GM12878 (cell line): ENCODE measurements at regions not wholly inside any gene's neighbourhood (a gene's known extent, or its start where the extent isn't known, plus 50 kb on each side); places are given as distances from the start of the nearest gene placed in this dataset.
"Not testable (repeated sequence)": the region's sequence is repeated elsewhere in the genome, so short reads cannot be mapped to it uniquely, and the experiment has no call there.

Experiments
- ATF2 ChIP-seq: IDR thresholded peaks from 2 replicates; pipeline ENCODE4 v1.6.1; 2012; ENCODE audit warnings: low read length, inconsistent platforms
- BRCA1 ChIP-seq: IDR thresholded peaks from 2 replicates; pipeline ENCODE4 v1.6.1; 2011; ENCODE audit warnings: low read depth, low read length, improper control_type of control experiment
- CHD1 ChIP-seq: IDR thresholded peaks from 2 replicates; pipeline ENCODE4 v1.6.1; 2012; ENCODE audit warnings: low read depth, low read length, improper control_type of control experiment
- CREB1 ChIP-seq: IDR thresholded peaks from 2 replicates; pipeline ENCODE4 v1.6.1; 2012; ENCODE audit warnings: low read depth, mild to moderate bottlenecking, inconsistent platforms
- CTCF ChIP-seq, 3 experiments: IDR thresholded peaks in 2 of 3; conservative IDR thresholded peaks in 1 of 3; 2 replicates each; pipeline ENCODE4 v1.5.1; 2011; ENCODE audit warnings: low read depth in 3 of 3, low read length in 3 of 3, mild to moderate bottlenecking in 3 of 3, control low read depth in 2 of 3, moderate library complexity in 2 of 3, inconsistent platforms in 1 of 3, mixed read lengths in 1 of 3; ENCODE audit not compliant: control insufficient read depth in 2 of 3, insufficient read depth in 1 of 3; ENCODE audit errors: extremely low read depth in 1 of 3
- ELK1 ChIP-seq: IDR thresholded peaks from 2 replicates; pipeline ENCODE4 v1.6.1; 2012; ENCODE audit warnings: low read depth, low read length, improper control_type of control experiment
- EZH2 ChIP-seq: IDR thresholded peaks from 2 replicates; pipeline ENCODE4 v1.6.1; 2012; ENCODE audit warnings: low read depth, mild to moderate bottlenecking, control low read depth, inconsistent platforms, low read length, borderline replicate concordance; ENCODE audit not compliant: control insufficient read depth
- JUND ChIP-seq: IDR thresholded peaks from 2 replicates; pipeline ENCODE4 v1.6.1; 2012; ENCODE audit warnings: low read depth, mild to moderate bottlenecking, low read length, improper control_type of control experiment, moderate library complexity
- MAX ChIP-seq: IDR thresholded peaks from 2 replicates; pipeline ENCODE4 v1.6.1; 2012; ENCODE audit warnings: low read depth, low read length, improper control_type of control experiment
- MXI1 ChIP-seq: fragments of 150-350 bp; IDR thresholded peaks from 2 replicates; pipeline ENCODE4 v1.6.1; 2011; ENCODE audit warnings: low read depth, mild to moderate bottlenecking, inconsistent platforms, low read length, improper control_type of control experiment
- NR2C2 ChIP-seq: IDR thresholded peaks from 2 replicates; pipeline ENCODE4 v1.6.1; 2011; ENCODE audit warnings: borderline replicate concordance, low read depth; ENCODE audit not compliant: control insufficient read depth, insufficient read length
- NR2F1 ChIP-seq: fragments of 450-650 bp; conservative IDR thresholded peaks from 2 replicates; pipeline ENCODE4 v1.6.1; 2017; ENCODE audit warnings: mild to moderate bottlenecking
- POLR2A ChIP-seq: IDR thresholded peaks from 2 replicates; pipeline ENCODE4 v1.6.1; 2011; ENCODE audit warnings: low read depth, mild to moderate bottlenecking, low read length
- USF1 ChIP-seq: IDR thresholded peaks from 2 replicates; pipeline ENCODE4 v1.6.1; 2011; ENCODE audit warnings: borderline replicate concordance, low read depth, mild to moderate bottlenecking, moderate library complexity, mixed read lengths, low read length; ENCODE audit not compliant: insufficient read depth; ENCODE audit errors: extremely low read length

GRCh38 chr2:87081727-87082126, 60.1 kb upstream of the PLGLB1 start:
- TF ChIP-seq CREB1; POLR2A; CTCF (IDR thresholded peaks at IDR 0.05 in 2 of 3, conservative IDR thresholded peaks at IDR 0.05 in 1 of 3; ENCODE audit: control insufficient read depth in 2 of 3, extremely low read depth in 1 of 3, insufficient read depth in 1 of 3, low read depth in 3 of 3, low read length in 3 of 3); MAX; ELK1; MXI1; NR2C2; NR2F1; CHD1; USF1; JUND; EZH2; BRCA1; ATF2: not testable (repeated sequence)
